ENCODE measurements at regions not wholly inside any gene's neighbourhood (a gene's known extent, or its start where the extent isn't known, plus 50 kb on each side); places are given as distances from the start of the nearest gene placed in this dataset.

DNA sequence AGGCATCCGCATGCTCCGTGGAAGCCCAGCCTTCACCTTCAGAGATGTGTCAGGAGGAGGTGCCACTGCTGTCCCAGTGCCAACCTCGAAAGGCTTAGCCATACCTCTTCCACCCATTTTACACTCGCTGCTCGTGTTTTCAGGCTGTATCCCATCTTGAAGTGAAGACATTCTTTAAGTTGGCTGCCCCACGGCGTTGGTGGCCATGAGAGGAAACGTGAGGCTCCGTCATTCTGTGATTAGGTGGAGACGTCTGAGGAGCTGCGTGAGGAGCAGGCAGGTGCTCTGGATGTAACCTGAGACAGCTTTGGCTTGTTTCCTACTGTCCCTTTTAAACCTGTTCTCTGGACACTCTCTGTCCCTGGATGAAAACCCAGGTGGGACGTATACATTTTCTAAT lies 159.9 kb upstream of the RNF32 start:
- DNase-seq (ENCODE audit: low read depth in 3 of 3, low spot score in 1 of 3) = no peak

DNA sequence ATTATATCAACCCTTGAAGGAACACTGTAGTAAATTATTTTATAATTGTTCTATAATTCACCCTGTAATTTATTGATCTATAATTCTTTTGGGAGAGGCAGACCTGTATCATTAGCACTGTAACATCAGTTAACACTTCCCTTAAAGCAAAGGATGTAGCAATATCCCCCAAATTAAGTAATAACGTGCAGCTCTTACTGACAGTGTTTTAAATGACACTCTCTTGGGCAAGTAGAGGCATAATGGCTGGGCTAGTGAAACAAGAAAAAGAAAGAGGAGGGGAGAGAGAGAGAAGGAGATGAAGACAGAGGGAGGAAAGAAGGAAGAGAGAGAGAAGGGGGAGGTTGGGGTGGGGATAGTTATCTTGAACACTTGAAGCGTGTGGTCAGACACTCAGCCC lies 161.0 kb upstream of the RNF32 start:
- DNase-seq (ENCODE audit: low read depth in 3 of 3, low spot score in 1 of 3) = no peak

DNA sequence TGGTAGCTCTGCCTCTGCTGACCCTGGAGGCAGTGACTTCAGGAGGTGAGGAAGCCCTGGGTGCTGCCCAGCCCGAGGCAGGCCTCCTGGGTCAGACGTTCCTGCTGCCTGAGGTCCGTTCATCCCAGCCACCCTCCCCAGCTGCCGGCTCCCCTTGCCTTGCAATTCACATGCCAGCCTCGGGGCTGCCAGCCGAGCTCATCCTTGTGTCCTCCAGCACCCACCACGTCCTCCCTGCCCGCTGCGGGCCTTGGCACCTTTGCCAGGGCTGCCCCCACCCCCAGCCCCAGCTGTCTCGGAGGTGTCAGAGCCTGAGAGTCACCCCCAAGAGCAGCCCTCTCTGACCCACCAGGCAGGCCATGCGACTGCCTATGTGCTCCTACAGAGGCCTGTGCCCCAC lies 162.1 kb upstream of the RNF32 start:
- DNase-seq (ENCODE audit: low read depth in 3 of 3, low spot score in 1 of 3) = no peak

GRCh38 chr7:156475666-156476065 lies 164.9 kb upstream of the RNF32 start:
- no peak for DNase-seq (ENCODE audit: low read depth in 3 of 3, low spot score in 1 of 3)

DNA sequence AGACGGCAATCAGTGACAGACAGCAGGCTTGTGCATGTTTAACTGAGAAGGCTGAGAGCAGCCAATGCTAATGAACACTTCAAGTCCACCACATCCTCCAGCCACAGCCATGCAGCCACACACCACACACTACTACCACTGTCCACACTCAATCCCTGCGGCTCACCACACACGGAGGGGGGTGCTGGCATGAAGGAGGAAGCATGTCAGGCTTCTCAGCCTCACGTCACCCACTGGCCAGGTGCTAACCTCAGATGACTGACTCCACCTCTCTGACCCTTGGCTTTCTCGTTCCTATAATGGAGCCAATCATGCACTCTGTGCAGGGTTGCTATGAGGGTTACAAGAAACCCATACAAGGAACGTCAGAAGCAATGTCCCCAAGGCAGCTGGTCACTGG lies 165.4 kb upstream of the RNF32 start:
- no peak for DNase-seq (ENCODE audit: low read depth in 3 of 3, low spot score in 1 of 3)

GRCh38 chr7:156474241-156474743 lies 166.3 kb upstream of the RNF32 start:
- no peak for DNase-seq (ENCODE audit: low read depth in 3 of 3, low spot score in 1 of 3)

DNA sequence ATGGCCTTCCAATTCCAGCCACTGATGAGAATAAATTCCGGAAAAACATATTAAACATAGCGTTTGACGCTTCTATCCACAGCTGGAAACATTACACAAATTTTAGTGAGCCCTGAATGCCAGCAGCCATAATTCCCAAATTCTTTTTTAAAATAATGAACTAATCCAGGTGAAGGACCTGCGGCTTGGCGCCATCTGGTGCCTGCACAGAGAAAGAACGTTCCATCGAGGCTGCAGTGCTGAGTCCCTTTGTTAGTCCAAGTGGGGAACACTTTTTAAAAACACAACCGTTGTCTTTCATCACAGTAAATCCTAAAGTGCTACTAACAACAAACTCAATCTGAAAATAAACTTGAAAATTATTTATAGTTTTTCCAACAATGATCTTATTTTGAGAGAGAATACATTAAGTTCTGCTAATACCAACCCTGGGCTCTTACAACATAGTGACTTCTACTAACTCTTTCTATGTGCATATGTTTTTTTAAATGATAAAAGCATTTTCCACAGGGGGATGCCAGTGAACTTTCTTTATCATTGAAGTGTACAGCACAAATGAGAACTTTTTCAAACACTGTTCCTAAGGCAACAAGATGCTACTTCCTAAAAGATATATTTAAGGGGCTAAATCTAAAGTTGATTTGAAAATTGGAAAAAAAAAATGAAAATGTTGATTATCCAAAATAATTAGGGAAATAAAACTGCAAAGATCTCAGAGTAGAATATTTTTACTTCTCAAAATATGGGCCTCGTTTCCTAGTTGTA lies 166.9 kb upstream of the RNF32 start:
- DNase-seq (ENCODE audit: low read depth in 3 of 3, low spot score in 1 of 3) = no peak

DNA sequence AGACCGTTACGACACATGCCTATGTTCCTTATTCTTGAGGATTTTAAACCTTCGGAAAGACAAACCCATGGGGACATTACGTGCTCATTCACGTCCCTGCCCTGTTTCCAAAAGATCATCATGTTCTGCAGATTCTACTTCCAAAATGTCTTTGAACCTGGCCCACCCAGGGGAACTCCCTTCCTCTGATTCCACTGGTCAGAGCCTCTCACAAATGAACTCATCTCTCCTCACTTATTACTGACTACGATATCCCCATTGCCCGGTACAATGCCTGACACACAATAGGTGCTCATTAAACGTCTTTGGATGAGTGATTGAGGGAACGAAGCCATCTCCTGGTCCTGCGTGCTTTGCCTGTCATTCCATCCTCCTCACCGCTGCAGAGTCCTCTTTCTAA lies 168.3 kb upstream of the RNF32 start:
- DNase-seq (ENCODE audit: low read depth in 3 of 3, low spot score in 1 of 3) = no peak

- no peak for DNase-seq (ENCODE audit: low read depth in 3 of 3, low spot score in 1 of 3)
Observed at GRCh38 chr7:156470399-156471320, 169.9 kb upstream of the RNF32 start.

- no peak for DNase-seq (ENCODE audit: low read depth in 3 of 3, low spot score in 1 of 3)
Observed at GRCh38 chr7:156466955-156467625, 173.5 kb upstream of the RNF32 start.

DNA sequence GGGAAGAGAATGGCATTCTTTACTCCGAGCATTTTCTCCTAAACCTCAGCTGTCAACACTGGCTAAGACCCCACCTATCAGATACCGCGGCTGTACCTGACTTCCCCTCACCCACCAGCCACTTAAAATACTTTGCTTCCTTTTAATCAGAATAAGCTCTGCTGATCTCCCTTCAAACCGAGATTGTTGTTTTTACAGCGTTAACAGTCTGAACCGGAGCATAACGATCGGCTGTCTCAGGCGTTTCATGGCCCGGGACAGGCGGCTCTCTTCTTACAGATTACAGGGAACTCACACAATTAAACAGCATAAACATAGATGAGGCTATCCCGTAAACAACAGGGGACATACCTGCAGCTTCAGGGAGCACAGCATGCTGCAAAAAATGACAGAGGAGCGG lies 174.3 kb upstream of the RNF32 start:
- no peak for DNase-seq (ENCODE audit: low read depth in 3 of 3, low spot score in 1 of 3)

GRCh38 chr7:156465186-156465585 lies 175.4 kb upstream of the RNF32 start:
- DNase-seq (ENCODE audit: low read depth in 3 of 3, low spot score in 1 of 3) = no peak

DNA sequence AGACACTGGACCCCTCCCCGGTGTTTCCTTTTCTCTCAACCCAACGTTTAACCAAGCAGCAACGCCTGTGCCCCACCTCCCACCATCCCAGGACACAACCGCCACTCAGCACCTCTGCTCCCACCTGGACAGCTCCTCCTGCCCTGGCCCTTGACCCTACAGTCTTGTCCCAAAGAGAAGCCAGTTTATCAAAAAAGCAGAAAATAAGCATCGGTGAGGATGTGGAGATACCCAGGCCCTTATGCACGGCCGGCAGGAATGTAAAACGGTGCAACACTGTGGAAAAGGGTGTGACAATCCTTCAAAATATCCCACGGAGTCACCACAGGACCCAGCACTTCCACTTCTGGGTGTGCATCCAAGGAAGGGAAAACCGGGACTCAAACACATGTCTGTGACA lies 176.2 kb upstream of the RNF32 start:
- DNase-seq (ENCODE audit: low read depth in 3 of 3, low spot score in 1 of 3) = no peak

- DNase-seq (ENCODE audit: low read depth in 3 of 3, low spot score in 1 of 3) = no peak
Observed at GRCh38 chr7:156463280-156463679, 177.3 kb upstream of the RNF32 start.

- no peak for DNase-seq (ENCODE audit: low read depth in 3 of 3, low spot score in 1 of 3)
Observed at GRCh38 chr7:156461881-156462665, 178.5 kb upstream of the RNF32 start.

DNA sequence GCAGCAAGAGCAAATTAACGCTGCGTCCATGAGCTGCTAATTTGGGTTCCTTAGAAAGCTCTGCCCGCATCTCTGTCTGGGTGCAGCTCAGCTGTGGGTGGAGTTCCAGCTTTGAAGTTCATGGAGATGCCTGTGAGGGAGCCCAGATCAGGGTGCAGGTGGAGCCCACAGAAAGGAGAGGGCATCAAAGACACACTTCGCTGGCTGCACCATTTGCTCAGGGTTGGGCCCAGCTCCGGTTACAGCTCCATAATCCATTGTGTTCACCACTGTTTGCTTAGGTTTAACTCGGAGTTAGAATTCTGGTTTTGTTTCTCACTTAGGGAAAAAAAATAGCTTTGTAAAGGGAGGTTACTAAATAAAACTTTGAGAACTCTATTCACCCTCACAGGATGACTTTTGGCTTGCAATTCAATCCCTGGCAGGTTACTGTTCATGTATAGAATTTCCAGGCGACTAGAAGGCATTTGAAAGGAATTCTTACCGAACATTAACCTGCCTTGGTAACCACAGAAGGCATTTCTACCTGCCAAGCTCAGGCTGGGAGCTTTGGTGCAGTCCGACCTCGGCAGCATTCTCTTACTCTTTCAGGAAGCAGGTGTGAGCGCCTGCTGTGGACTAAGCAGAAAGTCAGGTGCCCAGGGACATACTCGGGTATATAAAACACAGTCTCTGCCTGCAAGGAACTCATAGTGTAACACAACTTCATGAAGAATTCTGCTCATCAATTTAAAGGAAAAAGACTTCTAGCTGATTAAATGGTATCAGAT lies 179.5 kb upstream of the RNF32 start:
- DNase-seq (ENCODE audit: low read depth in 3 of 3, low spot score in 1 of 3) = no peak

GRCh38 chr7:156459582-156459981 lies 181.0 kb upstream of the RNF32 start:
- no peak for DNase-seq (ENCODE audit: low read depth in 3 of 3, low spot score in 1 of 3)

DNA sequence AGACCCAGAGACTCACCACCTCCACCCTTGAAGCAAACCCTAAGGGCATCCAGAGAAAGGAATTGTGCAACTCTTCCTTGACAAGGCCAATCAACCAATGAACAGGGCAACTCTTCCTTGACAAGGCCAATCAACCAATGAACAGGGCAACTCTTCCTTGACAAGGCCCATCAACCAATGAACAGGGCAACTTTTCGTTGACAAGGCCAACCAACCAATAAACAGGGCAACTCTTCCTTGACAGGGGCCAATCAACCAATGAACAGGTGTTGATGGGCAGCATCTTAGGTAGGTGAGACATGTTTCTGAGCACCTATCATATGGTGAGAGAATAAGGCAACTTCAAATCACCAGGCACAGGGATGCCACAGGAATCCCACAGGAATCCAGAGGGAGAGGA lies 181.5 kb upstream of the RNF32 start:
- DNase-seq (ENCODE audit: low read depth in 3 of 3, low spot score in 1 of 3) = no peak

- no peak for DNase-seq (ENCODE audit: low read depth in 3 of 3, low spot score in 1 of 3)
Observed at GRCh38 chr7:156458011-156458410, 182.6 kb upstream of the RNF32 start.

GRCh38 chr7:156456503-156457115 lies 184.0 kb upstream of the RNF32 start:
- no peak for DNase-seq (ENCODE audit: low read depth in 3 of 3, low spot score in 1 of 3)

Data from stimulated activated CD4-positive, alpha-beta T cell treated with anti-CD3 and anti-CD28 coated beads, TNF-alpha, amount 100 ng/mL, for 1 hour (primary cell).